HEK293 (cell line): ENCODE measurements at regions not wholly inside any gene's neighbourhood (a gene's known extent, or its start where the extent isn't known, plus 50 kb on each side); places are given as distances from the start of the nearest gene placed in this dataset.

Experiments used
- EGR2 ChIP-seq: fragments of 450-650 bp; formaldehyde crosslinking; IDR thresholded peaks from 2 replicates; pipeline ENCODE4 v1.5.1; 2016; ENCODE audit warnings: low read depth, missing biosample characterization, missing genetic modification characterization
- WT1 ChIP-seq: fragments of 450-650 bp; formaldehyde crosslinking; IDR thresholded peaks from 2 replicates; pipeline ENCODE4 v1.5.1; 2016; ENCODE audit warnings: missing biosample characterization, missing genetic modification characterization
- ZNF24 ChIP-seq: fragments of 450-650 bp; formaldehyde crosslinking; IDR thresholded peaks from 2 replicates; pipeline ENCODE4 v1.5.1; 2016; ENCODE audit warnings: missing biosample characterization, missing genetic modification characterization

DNA sequence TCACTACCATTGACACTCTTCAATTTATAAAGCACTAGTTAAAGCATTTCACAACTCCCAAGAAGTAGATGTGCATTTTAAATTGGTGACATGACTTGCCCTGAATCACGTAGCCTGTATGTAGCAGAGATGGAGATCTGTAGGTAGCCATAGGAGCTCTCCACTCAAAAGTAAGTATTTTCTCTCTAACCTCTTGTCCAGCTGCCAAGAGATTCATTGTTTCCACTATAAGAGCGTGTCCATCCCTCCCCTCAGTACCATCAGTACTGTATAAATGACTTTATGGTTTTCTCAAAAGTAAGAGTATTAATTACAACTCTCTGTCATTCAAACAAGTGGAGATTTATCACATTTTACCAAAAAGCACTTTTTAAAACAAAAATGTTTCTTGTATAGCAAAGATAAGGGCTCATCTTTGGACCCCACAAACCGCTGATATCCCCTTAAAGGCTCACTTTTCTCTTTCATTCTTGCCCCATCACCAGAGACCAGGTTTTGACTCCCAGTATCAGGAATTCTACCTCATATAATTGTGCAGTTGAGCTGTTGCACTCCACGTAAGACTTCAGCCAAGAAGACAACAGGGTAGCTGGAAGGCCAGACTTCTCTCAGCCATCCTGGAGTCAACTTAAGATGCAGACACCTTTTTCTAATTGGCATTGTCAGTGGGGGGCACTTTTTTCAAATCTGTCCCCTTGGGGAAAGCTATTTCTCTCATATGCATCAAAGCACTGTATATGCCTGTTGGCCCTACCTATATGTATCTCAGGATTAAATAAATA is 78.0 kb upstream of the GALNT5 start:
- TF ChIP-seq WT1, result no peak
- TF ChIP-seq ZNF24, result no peak
- TF ChIP-seq EGR2 (tag by site-specific recombination), result no peak
